ENCODE measurements at regions not wholly inside any gene's neighbourhood (a gene's known extent, or its start where the extent isn't known, plus 50 kb on each side); places are given as distances from the start of the nearest gene placed in this dataset.

DNA sequence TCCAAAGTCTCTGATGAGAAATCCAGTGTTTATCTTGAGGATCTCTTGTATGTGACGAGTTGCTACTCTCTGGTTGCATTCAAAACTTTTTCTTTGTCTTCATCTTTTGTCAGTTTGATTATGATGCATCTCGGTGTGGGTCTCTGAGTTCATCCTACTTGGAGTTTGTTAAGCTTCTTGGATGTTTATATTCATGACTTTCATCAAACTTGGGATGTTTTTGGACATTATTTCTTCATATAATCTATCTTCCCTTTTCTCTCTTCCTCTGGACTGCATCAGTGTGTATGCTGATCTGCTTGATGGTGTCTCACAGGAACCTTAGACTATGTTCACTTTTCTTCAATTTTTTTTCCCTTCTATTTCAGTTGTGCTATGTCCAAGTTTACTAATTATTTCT is 320.4 kb downstream of the TLE3 start:
- Mint-ChIP-seq H3K4me1 (ENCODE audit: low read depth, unreplicated experiment) (no peaks in the 10 kb centered on the region), H3K9me3 (ENCODE audit: low read depth, unreplicated experiment) (no peaks in the 10 kb centered on the region), H3K27me3 (ENCODE audit: unreplicated experiment) (peaks cover 74% of the 10 kb centered on the region), H3K27ac (ENCODE audit: unreplicated experiment) (no peak overlapping the region), H3K36me3 (ENCODE audit: insufficient read depth, unreplicated experiment) (no peaks in the 10 kb centered on the region), H3K4me3 (ENCODE audit: low read depth, unreplicated experiment) (no peak overlapping the region)
- CTCF ChIA-PET: no interaction called here
- intact Hi-C loops (cut with micrococcal nuclease; ENCODE audit: unreplicated experiment): no loop called here
- no peak for DNase-seq
- TF ChIP-seq, protein P1, sequence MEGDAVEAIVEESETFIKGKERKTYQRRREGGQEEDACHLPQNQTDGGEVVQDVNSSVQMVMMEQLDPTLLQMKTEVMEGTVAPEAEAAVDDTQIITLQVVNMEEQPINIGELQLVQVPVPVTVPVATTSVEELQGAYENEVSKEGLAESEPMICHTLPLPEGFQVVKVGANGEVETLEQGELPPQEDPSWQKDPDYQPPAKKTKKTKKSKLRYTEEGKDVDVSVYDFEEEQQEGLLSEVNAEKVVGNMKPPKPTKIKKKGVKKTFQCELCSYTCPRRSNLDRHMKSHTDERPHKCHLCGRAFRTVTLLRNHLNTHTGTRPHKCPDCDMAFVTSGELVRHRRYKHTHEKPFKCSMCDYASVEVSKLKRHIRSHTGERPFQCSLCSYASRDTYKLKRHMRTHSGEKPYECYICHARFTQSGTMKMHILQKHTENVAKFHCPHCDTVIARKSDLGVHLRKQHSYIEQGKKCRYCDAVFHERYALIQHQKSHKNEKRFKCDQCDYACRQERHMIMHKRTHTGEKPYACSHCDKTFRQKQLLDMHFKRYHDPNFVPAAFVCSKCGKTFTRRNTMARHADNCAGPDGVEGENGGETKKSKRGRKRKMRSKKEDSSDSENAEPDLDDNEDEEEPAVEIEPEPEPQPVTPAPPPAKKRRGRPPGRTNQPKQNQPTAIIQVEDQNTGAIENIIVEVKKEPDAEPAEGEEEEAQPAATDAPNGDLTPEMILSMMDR (IDR thresholded peaks at IDR 0.05; ENCODE audit: unreplicated experiment): no peak
- no TSS peak for BruUV-seq (replicated peaks)

DNA sequence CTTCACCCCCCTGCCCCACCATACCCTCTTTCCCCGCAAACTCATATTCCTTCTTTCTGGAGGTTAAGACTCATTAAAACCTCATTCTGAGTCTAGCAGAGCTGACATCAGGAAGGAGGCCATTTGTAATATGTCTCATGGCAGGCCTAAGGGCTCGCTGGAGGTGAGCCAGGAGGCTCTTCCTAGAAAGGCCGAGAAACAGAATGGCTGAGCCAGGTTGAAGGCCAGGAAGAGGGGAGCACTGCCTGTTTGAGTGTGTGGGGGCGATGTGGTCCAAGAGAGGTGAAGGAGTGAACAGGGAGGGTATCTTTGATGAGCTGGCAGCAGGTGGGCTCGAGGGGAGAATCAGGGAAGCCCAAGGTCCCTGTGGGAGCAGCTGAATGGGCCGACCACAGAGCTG is 317.3 kb downstream of the TLE3 start:
- Mint-ChIP-seq H3K27ac (ENCODE audit: unreplicated experiment) (no peak overlapping the region), H3K9me3 (ENCODE audit: low read depth, unreplicated experiment) (no peaks in the 10 kb centered on the region), H3K4me1 (ENCODE audit: low read depth, unreplicated experiment) (no peaks in the 10 kb centered on the region), H3K36me3 (ENCODE audit: insufficient read depth, unreplicated experiment) (no peaks in the 10 kb centered on the region), H3K4me3 (ENCODE audit: low read depth, unreplicated experiment) (no peak overlapping the region), H3K27me3 (ENCODE audit: unreplicated experiment) (peaks cover 75% of the 10 kb centered on the region)
- CTCF ChIA-PET: no interaction called here
- no TSS peak for BruUV-seq (replicated peaks)
- TF ChIP-seq, protein P1 (IDR thresholded peaks at IDR 0.05; ENCODE audit: unreplicated experiment): no peak
- intact Hi-C loops (cut with micrococcal nuclease; ENCODE audit: unreplicated experiment): no loop called here
- no peak for DNase-seq

DNA sequence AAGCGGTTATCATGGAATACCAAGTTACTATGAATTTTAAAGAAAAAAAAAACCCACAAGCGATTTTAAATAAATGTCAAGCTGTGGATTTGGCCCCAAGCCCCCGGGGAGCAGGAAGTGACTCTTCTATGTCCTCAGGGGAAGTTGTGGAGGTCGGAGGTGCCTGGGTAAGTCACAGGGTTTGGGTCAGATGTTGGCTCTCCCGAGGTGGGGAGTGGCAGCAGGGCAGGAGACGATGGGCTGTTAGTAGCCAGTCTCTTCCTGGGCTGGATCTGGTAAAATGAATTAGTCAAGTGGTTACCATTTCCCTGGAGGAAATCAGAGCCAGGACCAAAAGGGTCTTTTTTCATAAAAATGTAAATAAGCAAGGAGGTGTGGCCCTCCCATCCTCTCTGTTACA is 316.7 kb downstream of the TLE3 start:
- BruUV-seq (replicated peaks): no TSS peak
- intact Hi-C loops (cut with micrococcal nuclease; ENCODE audit: unreplicated experiment): no loop called here
- Mint-ChIP-seq H3K27me3 (ENCODE audit: unreplicated experiment) (peaks cover 75% of the 10 kb centered on the region), H3K4me3 (ENCODE audit: low read depth, unreplicated experiment) (no peak overlapping the region), H3K36me3 (ENCODE audit: insufficient read depth, unreplicated experiment) (no peaks in the 10 kb centered on the region), H3K9me3 (ENCODE audit: low read depth, unreplicated experiment) (no peaks in the 10 kb centered on the region), H3K4me1 (ENCODE audit: low read depth, unreplicated experiment) (no peaks in the 10 kb centered on the region), H3K27ac (ENCODE audit: unreplicated experiment) (no peak overlapping the region)
- TF ChIP-seq, protein P1 (IDR thresholded peaks at IDR 0.05; ENCODE audit: unreplicated experiment): no peak
- DNase-seq: no peak
- CTCF ChIA-PET: no interaction called here

DNA sequence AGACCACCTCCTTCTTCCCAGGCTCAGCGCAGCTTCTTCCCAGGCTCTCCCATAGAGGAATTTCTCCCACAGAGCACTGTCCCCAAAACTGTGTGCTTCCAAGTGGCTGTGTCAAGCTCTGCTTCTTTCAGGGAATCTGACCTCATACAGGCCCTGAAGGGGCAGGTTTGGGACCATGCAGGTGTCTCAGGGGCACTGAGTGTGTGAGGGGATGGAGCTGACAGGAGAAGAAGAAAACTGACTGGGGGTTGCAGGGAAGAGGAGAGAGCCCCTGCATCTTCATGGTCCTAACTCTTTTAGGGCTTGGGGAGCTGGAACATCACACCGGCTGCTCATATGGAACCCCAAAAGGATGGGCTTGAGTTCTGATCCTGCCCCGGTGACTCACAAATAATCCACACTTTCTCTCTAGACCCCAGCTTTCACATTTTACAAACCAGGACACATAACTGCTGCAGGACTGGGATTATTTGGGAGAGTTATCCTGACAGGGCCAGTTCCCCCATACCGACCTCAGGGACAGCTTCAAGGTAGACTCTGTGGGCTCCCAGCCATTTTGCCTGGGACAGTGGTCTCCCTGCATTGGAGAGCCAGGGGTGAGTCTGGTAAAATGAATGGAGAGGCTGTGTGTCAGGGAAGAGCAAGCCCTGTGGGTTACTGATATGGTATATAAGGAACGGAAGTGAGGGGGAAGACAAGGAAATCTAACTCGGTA is 316.1 kb downstream of the TLE3 start:
- H3K36me3 Mint-ChIP-seq (ENCODE audit: insufficient read depth, unreplicated experiment): no peaks in the 10 kb centered on the region
- intact Hi-C loops (cut with micrococcal nuclease; ENCODE audit: unreplicated experiment): no loop called here
- H3K9me3 Mint-ChIP-seq (ENCODE audit: low read depth, unreplicated experiment): no peaks in the 10 kb centered on the region
- H3K4me3 Mint-ChIP-seq (ENCODE audit: low read depth, unreplicated experiment): no peak overlapping the region
- CTCF ChIA-PET: no interaction called here
- TF ChIP-seq, protein P1 (IDR thresholded peaks at IDR 0.05; ENCODE audit: unreplicated experiment): no peak
- H3K27ac Mint-ChIP-seq (ENCODE audit: unreplicated experiment): no peak overlapping the region
- no TSS peak for BruUV-seq (replicated peaks)
- H3K4me1 Mint-ChIP-seq (ENCODE audit: low read depth, unreplicated experiment): no peaks in the 10 kb centered on the region
- DNase-seq: no peak
- peaks cover 77% of the 10 kb centered on the region for H3K27me3 Mint-ChIP-seq (ENCODE audit: unreplicated experiment)

Data from Calu3 (cell line).